K562 (cell line): ENCODE measurements at regions not wholly inside any gene's neighbourhood (a gene's known extent, or its start where the extent isn't known, plus 50 kb on each side); places are given as distances from the start of the nearest gene placed in this dataset.

Experiments
- ZBTB1 ChIP-seq: sonication (generic); formaldehyde crosslinking; IDR thresholded peaks from 2 replicates; pipeline ENCODE4 v1.8.1; 2023; ENCODE audit warnings: missing genetic modification reagents, low read depth, mild to moderate bottlenecking, borderline replicate concordance
- ZBTB33 ChIP-seq: sonication (generic); formaldehyde crosslinking; IDR thresholded peaks from 2 replicates; pipeline ENCODE4 v1.8.1; 2023; ENCODE audit warnings: mild to moderate bottlenecking, missing genetic modification reagents
- ZNF3 ChIP-seq: fragments of 250-450 bp; sonication (Bioruptor Pico); IDR thresholded peaks from 2 replicates; pipeline ENCODE4 v1.5.0; 2021; ENCODE audit warnings: mild to moderate bottlenecking, moderate library complexity

GRCh38 chr2:195579776-195580555, 77.1 kb upstream of the SLC39A10 start:
- TF ChIP-seq ZNF3 (CRISPR knock-in tag) (no peak), ZBTB33 (CRISPR knock-in tag) (no peak), ZBTB1 (CRISPR knock-in tag) (no peak)
